G401 (cell line): ENCODE measurements at regions not wholly inside any gene's neighbourhood (a gene's known extent, or its start where the extent isn't known, plus 50 kb on each side); places are given as distances from the start of the nearest gene placed in this dataset.

Experiments
- DNase-seq: peaks from one replicate; pipeline ENCODE4 v3.0.0-alpha.2; 2015; ENCODE audit warnings: low spot score
- in situ Hi-C: cut with HindIII; loops from 2 replicates; pipeline ENCODE4 v1.10.0; 2016; ENCODE audit warnings: low sequenced_read_pairs, mixed read lengths

- DNase-seq: no peak
- in situ Hi-C loops: no loop called here
Observed at GRCh38 chr18:54100920-54101470, 123.5 kb downstream of the MBD2 start.

- in situ Hi-C loops: no loop called here
- no peak for DNase-seq
Observed at GRCh38 chr18:54100466-54100865, 124.0 kb downstream of the MBD2 start.

DNA sequence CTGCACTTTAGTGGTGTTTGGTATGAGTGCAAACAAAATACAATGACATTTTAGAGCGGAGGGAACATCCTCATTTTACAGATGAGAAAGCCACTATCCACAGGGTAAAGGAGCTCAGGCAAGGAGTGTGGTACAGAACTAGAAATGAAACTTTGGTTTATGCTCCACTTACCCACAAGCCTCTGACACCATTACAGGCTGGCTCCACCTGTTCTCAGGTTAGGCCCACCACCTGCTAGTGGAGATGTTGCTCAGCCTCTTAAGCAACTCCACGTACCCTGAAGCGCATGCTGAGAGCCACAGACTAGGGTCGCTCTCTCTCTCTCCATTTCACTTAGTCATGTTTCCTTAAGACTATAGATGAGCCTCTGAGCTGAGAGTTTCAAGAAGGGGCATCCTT is 130.0 kb downstream of the MBD2 start:
- DNase-seq: no peak
- in situ Hi-C loops: no loop called here

GRCh38 chr18:54090856-54091255 is 133.6 kb downstream of the MBD2 start:
- no peak for DNase-seq
- in situ Hi-C loops: no loop called here

DNA sequence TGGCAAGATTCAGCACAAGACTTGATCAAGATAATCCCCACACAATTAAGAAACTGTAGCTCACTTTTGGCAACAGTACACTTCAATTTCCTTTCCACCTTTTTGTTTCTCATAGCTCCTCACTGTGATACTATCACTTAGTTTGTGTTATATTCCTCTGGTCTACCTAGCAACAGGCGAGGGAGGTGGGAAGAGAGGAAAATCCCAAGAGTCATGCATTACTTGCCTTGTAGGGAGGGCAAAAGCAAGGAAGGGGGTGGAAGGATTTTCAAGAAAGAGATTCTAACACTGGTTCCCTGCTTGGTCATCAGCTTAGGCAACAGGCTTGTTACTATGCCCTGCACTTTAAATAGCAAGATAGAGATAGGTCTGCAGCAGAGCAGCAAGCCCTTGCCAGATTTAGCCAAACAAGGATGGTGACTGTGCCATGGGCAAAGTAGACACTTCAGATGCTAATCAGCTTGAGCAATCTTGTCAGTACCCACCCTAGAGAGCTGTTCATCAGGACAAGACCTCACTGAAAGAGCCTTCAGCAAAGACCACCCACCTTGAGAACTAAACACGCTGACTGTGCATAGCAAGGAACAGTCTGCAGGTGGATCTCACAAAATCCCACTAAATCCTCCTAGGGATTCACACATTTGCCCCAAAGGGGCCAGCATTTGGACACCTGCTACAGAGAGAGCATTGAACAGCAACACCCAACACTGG is 134.6 kb downstream of the MBD2 start:
- no peak for DNase-seq
- in situ Hi-C loops: no loop called here

DNA sequence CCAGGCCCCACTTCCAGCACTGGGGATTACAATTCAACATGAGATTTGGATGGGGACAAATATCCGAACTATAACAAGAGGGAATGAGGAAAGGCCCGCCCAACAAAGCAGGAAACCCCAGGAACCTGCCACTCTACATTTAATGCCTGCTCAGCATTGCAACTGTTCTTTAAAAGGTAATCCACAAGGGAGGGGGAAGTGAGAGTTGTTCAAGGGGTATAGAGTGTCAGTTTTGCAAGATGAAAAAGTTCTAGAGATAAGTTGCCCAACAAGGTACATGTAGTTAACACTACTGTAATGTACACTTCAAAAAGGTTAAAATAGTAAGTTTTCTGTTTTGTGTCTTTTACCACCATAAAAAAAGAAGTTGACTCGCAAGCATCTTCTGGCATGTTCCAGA is 137.6 kb downstream of the MBD2 start:
- in situ Hi-C loops: no loop called here
- no peak for DNase-seq

DNA sequence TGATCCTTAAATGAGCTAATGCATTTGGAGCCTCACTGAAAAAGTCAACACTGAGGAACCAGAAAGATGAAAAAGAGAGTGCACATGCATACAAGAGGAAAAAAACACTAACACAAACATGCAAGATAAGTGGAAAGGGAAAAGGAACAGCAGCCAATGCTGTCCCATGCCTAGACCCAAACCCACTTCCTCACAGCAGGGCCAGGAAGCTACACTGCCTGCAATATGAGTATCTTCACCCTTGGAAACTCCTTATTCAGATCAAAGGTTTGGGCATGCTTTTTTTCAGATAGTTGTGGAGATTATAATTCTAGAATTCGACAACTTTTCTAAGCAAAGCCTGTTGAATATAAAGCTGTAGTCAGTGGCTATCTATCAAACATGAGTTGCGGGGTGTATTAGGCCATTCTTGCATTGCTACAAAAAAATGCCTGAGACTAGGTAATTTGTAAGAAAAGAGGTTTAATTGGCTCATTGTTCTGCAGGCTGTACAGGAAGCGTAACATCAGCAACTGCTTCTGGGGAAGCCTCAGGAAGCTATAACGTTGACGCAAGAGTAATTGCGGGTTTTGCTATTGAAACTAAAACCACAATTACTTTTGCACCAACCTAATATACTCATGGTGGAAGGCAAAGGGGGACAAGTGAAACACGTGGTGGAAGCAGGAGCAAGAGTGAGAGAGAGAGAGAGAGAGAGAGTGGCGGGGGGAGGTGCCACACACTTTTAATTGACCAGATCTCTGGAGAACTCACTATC is 138.2 kb downstream of the MBD2 start:
- no peak for DNase-seq
- in situ Hi-C loops: no loop called here

DNA sequence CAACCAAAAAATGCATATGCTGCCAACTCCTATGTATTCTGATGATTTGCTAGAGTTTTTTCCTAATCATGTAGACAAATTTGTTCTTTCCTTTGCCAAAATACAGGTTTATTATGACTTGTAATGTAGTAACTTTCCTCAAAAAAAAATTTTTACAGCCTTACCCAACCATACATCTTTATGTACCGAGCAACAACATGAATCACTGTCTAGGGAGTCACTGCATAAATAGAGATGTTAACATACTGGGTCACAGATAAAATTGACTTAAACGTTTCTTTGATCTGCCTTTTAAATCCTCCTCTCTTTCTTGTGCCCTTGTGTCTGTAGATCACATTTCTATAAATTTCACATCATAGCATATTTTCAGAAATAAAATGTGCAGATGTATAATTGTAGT is 143.6 kb downstream of the MBD2 start:
- DNase-seq: no peak
- in situ Hi-C loops: no loop called here

- in situ Hi-C loops: no loop called here
- DNase-seq: no peak
Observed at GRCh38 chr18:54076166-54076565, 148.3 kb downstream of the MBD2 start.

GRCh38 chr18:54075689-54076088 is 148.8 kb downstream of the MBD2 start:
- no peak for DNase-seq
- in situ Hi-C loops: no loop called here

DNA sequence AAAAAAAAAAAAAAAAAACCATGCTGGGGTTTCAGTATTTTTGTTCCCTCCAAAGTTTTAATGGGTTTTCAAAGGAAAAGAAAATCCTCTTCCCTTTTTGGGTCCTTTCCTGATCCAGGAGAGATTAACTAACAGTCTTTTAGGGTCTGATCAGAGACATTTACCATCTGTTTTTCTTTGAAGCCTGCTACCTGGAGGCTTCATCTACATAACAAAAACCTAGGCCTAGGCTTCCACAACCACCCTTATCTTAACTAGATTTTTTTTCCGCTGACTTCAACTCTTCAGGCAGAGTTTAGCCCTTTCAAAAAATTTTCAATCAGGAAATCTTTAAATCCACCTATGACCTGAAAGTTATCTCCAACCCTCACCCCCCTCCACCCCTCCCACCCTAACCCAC is 154.7 kb downstream of the MBD2 start:
- in situ Hi-C loops: no loop called here
- no peak for DNase-seq

- no peak for DNase-seq
- in situ Hi-C loops: no loop called here
Observed at GRCh38 chr18:54060343-54061005, 164.0 kb downstream of the MBD2 start.

DNA sequence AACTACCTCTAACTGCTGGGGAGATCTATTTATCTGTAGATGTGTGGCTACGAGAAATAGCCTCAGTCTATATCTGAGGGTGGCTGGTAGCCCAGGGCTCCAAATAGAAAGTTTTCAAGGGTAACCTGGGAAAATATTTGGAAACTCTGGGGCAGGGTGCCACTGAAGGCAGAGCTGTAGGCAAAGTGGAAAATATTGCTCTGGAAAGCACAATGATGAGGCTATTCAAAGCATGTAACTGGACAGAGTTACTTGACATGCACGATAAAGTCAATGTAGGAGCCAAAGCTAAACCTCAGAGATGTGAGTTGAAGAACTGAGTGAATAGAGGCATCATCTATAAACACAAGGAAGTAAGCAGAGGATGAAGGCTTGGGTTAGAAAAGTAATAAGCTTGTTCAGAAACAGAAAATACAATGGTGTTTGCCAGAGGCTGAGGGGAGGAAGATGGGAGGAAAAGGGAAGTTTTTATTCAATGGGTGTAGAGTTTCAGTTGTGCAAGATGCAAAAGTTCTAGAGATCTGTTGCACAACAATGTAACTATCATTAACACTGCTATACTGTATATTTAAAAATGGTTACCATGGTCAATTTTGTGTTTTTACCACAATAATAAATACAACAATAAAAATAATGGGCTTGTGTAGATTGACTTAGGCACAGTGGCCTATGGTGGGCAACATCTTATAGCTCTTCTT is 171.6 kb downstream of the MBD2 start:
- no peak for DNase-seq
- in situ Hi-C loops: no loop called here

DNA sequence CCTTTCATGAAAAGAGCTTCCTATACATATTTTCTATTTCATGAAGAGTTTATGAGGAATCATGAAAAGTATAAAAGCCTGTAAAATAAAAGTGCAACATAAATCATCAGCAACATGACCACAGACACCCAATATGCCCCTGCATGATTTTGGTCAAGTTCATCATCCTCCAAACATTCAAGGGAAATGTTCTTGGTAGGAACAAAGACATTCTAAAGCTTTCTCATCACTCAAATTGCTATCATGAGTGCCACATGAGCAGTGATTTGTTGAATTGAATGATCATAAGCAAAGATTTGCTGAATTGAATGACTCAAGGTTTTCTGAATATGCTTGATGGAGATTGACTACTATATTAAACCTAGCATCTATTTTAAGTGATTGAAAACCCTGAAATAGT is 172.2 kb downstream of the MBD2 start:
- DNase-seq: no peak
- in situ Hi-C loops: no loop called here

GRCh38 chr18:54043484-54044251 is 180.8 kb downstream of the MBD2 start:
- DNase-seq: no peak
- in situ Hi-C loops: no loop called here

GRCh38 chr18:54035927-54036326 is 188.5 kb downstream of the MBD2 start:
- in situ Hi-C loops: no loop called here

GRCh38 chr18:54033052-54033451 is 191.4 kb downstream of the MBD2 start:
- DNase-seq: no peak
- in situ Hi-C loops: no loop called here

More at GRCh38 chr18:54035927-54036326, 188.5 kb downstream of the MBD2 start:
- DNase-seq: no peak

- DNase-seq: no peak
- in situ Hi-C loops: no loop called here
Observed at GRCh38 chr18:54032412-54032811, 192.1 kb downstream of the MBD2 start.

GRCh38 chr18:54031243-54031642 is 193.2 kb downstream of the MBD2 start:
- no peak for DNase-seq
- in situ Hi-C loops: no loop called here
